HG03103 (cell line): ENCODE measurements at regions not wholly inside any gene's neighbourhood (a gene's known extent, or its start where the extent isn't known, plus 50 kb on each side); places are given as distances from the start of the nearest gene placed in this dataset.
A peak's percentile ranks its signal among the peaks of the same experiment; 100 is the strongest.

ENCODE experiments used
- ATAC-seq: cut with Tn5 transposase; IDR thresholded peaks from one replicate; pipeline ENCODE4 v1.9.1; 2021; ENCODE audit warnings: low read depth; ENCODE audit not compliant: unreplicated experiment

GRCh38 chr6:141265756-141266623, 866.7 kb upstream of the GJE1 start:
- no peak for ATAC-seq

GRCh38 chr6:141264101-141264500, 868.6 kb upstream of the GJE1 start:
- ATAC-seq = no peak

- ATAC-seq = no peak
Observed at GRCh38 chr6:141261672-141262060, 871.1 kb upstream of the GJE1 start.

GRCh38 chr6:141261016-141261671, 871.6 kb upstream of the GJE1 start:
- ATAC-seq = no peak

- no peak for ATAC-seq
Observed at GRCh38 chr6:141260627-141261015, 872.1 kb upstream of the GJE1 start.

DNA sequence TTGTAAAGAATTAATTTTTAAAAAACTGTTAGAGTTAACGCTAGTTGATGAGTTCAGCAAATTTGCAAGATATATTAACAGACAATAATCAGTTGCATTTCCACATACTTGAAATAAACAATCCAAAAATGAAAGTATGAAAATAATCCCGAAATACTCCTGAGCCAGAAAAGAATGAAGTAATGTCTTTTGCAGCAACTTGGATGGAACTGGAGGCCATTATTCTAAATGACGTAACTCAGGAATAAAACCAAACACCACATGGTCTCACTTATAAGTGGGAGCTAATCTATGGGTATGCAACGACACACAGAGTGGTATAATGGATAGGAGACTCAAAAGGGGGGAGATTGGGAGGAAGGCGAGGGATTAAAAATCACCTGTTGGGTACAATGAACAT, 872.9 kb upstream of the GJE1 start:
- ATAC-seq = no peak

DNA sequence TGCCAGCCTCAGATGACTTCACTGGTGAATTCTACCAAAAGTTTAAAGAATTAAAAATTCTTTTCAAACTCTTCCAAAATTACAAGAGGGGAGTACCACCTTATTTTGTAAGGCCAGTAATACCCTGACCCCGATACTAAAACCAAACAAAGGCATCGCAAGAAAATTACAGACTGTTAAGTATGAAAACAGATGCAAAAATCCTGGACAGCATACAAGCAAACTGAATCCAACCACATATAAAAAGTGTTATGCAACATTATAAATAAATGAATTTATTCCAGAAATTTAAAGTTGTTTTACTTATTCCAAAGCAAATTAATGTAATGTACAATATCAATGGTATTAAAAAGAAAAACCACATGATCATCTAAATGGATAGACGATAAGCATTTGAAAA, 873.6 kb upstream of the GJE1 start:
- no peak for ATAC-seq

- ATAC-seq = no peak
Observed at GRCh38 chr6:141258516-141258915, 874.2 kb upstream of the GJE1 start.

DNA sequence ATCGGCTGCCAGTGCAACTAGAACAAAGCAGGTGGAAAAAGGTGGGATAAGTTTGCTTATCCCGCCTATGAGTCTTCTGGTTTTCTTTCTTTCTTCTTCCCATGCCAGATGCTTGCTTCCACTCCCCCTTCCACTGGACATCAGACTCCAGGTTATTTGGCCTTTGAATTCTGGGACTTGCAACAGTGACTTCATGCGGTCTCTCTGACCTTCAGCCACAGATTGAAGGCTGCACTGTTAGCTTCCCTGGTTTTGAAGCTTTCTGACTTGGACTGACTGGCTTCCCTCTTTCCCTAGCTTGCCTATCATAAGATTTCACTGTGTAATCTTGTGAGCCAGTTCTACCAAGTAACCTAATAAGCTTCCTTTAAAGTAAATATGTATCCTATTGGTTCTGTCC, 878.4 kb upstream of the GJE1 start:
- no peak for ATAC-seq

DNA sequence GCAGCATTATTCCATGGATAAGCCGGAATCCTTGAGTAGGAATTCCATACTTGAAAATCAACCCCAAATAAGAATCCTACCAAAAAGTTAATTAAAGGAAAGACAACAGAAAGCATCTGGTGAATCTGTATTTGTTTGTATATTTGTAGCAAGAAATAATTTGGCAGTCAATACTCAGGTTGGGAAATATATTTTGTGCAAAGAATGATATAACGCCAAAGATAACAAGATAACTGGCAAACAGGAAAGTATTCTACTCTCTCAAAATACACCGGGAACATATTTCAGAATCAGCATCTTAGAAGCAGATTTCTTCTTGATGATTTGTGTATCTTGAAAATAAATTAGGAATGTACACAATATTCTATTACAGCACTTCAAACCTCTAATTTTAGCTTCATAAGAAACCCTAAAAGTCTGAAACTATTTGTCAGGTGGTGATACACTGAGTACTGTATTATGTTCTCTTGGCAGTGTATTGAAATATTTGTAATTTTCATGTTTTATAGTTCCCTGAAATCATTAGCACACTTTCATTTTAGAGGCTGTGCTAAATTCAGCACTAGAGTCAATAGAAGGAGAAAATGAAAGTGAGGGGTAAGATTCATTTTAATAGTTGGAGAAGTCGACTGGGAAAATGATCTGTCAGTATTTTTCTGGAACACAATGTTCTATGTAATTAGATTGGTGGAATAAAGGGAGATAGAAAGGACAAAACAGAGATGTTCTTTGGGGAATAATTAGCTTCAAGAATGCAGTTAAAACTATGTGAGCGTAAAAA, 879.7 kb upstream of the GJE1 start:
- no peak for ATAC-seq

DNA sequence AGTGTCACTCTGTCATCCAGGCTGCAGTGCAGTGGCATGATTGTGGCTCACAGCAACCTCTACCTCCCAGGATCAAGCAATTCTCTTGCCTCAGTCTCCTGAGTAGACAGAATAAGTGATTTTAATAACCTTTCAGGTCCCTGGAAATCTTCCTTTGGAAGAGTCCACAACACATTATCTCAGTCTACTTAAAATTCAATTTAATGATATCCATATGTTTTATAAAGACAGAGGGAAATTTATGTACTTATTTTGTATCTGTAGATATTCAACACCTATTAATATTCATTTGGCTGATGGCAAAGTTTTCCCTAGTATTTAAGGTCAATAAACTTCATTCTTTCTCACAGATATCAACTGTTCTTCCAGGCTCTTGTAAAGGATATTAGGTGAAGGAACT, 881.4 kb upstream of the GJE1 start:
- ATAC-seq = no peak

- peak; percentile 49 for ATAC-seq
Observed at GRCh38 chr6:141248021-141248799, 884.5 kb upstream of the GJE1 start.

- ATAC-seq = no peak
Observed at GRCh38 chr6:141244366-141244765, 888.4 kb upstream of the GJE1 start.

DNA sequence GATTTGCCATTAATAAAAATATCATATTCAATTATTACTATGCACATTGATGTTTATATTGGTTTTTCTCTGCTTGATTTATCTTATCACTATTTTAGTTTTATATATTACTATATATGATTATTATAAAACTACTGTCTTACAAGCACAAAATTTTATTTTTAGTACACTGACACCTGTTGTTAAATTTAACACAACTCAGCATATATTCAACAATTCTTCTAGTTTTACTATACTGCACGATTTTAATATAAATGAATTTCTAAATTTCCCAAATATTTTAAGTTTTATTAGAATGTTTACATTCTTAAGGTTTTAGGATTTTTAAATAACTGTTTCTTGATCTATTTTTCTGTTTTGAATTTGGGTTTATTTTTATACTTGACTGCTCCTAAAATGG, 889.8 kb upstream of the GJE1 start:
- ATAC-seq = no peak

DNA sequence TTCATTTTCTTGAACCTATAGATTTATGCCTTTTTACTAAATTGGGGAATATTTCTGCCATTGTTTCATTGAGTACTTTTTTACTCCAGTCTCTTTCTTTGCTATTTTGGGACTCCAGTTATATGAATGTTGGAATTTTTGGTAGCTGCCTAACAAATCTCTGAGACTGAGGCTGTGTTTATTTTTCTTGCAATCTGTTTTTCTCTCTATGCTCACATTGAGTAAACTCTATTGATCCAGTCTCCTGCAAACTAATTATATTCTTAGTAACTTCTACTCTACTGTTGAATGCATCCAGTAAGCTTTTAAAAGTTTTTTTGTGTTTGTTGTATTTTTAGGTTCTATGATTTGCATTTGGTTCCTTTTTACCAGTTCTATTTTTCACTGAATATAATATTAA, 903.4 kb upstream of the GJE1 start:
- ATAC-seq = no peak

DNA sequence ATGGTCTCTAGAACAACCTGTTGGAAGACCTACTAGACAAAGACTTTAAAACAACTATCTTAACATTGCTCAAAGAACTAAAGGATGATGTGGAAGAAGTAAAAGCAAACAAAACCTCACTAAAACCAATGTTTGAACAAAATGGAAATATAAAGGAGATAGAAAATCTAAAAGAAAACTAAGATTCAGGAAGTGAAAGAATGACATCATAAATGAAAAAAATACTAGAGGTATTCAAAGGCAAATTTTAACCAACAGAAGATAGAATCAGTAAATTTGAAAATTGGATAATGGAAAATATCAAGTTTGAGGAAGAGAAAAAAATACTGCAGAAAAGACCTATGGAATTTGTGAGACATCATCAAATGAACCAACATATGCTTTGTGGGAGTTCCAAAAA, 914.1 kb upstream of the GJE1 start:
- ATAC-seq = no peak

DNA sequence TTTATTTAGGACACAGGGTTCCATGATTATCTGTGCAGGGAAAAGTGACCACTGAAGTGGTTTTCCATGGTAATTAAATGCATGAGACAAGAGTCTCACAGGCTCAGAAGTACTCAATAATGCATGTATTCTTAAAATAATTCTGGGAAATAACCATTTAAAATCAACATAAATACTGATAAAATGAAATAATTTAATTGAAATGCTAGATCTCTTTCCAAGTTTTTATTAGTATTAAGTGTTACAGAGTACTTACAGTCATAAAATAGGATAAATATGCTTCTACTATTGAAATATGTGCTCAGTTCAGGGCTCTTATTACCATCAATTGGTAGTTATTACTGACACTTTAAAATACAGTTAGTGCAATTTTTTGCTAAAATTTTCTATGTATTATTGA, 916.0 kb upstream of the GJE1 start:
- no peak for ATAC-seq

- no peak for ATAC-seq
Observed at GRCh38 chr6:141212296-141212695, 920.4 kb upstream of the GJE1 start.

GRCh38 chr6:141211845-141212244, 920.9 kb upstream of the GJE1 start:
- ATAC-seq = no peak

GRCh38 chr6:141210901-141211300, 921.8 kb upstream of the GJE1 start:
- no peak for ATAC-seq

DNA sequence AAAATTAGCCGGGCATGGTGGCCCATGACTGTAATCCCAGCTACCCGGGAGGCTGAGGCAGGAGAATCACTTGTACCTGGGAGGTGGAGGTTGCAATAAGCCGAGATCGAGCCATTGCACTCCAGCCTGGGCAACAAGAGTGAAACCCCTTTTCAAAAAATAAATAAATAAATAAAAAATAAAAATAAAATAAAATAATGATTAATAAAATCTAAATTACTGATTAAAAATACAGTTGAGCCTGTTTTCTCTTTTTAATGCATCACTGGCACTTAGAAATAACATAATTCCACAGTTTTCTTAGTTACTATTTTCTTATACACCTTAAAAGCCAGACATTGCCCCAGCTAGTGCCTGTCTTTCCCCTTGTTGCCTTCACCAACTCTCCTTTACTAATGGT, 922.8 kb upstream of the GJE1 start:
- ATAC-seq = no peak
